GM12872 (cell line): ENCODE measurements at regions not wholly inside any gene's neighbourhood (a gene's known extent, or its start where the extent isn't known, plus 50 kb on each side); places are given as distances from the start of the nearest gene placed in this dataset.

Source experiments
- TF ChIP-seq, protein P1 (sequence below): IDR thresholded peaks from 3 replicates; pipeline ENCODE4 v1.5.1; 2011; ENCODE audit warnings: low read depth, mild to moderate bottlenecking, low read length, moderate library complexity; ENCODE audit not compliant: insufficient read depth

DNA sequence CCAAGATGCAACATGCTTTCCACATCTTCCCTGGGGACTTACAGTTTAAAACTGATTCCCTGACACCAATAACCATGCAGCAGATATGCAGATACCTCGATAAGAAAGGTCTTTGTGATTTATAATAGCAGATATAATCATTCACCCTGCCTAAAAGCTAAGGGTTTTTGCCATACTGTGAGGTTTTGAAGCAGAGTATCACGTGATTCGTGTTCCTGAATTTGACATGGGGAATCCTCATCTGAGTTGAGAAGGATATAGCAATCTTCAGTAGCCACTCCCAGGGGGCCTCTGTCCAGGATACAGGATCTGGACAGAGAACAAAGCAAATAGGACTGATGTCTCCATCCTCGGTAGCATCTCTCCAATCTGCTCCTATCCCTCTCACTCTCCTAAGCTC lies 79.1 kb upstream of the SDK2 start:
- TF ChIP-seq, protein P1, sequence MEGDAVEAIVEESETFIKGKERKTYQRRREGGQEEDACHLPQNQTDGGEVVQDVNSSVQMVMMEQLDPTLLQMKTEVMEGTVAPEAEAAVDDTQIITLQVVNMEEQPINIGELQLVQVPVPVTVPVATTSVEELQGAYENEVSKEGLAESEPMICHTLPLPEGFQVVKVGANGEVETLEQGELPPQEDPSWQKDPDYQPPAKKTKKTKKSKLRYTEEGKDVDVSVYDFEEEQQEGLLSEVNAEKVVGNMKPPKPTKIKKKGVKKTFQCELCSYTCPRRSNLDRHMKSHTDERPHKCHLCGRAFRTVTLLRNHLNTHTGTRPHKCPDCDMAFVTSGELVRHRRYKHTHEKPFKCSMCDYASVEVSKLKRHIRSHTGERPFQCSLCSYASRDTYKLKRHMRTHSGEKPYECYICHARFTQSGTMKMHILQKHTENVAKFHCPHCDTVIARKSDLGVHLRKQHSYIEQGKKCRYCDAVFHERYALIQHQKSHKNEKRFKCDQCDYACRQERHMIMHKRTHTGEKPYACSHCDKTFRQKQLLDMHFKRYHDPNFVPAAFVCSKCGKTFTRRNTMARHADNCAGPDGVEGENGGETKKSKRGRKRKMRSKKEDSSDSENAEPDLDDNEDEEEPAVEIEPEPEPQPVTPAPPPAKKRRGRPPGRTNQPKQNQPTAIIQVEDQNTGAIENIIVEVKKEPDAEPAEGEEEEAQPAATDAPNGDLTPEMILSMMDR = no peak

DNA sequence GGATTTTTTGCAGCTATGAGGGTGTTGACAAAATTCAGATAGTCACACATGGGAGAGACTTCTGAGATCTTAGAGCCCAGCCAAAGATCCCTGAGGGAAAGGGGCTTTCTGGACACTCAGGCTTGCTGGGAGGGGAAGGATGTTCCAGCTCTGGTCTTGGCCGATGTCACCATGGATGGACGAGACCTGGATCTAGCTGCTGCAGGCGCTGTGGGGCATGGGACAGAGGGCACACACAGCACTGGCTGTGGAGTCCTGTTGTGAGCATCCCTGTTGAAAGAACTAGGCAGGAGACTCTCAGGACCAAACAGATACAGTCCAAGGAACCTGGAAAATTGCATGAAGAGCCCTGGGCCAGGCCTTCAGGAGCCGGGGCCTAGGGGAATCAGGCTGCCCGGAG lies 80.1 kb upstream of the SDK2 start:
- TF ChIP-seq, protein P1 = no peak

DNA sequence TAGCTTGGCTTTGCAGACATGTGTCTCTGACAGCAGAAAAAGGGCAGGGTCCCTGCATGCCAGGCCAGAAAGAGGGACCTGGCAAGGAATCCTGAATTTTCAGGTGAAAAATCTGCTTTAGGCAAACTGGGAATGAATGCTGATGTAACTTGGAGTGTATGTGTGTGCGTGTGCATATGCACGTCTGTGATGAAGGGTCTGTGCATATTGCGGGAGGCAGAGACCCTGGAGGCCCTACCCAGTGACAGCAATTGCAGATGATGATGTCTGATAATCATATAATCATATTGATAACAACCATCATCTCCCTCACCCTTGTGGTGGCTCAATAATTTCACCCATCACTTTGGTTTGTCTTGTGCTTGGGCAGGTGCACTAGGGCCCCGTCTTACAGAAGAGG lies 80.7 kb upstream of the SDK2 start:
- TF ChIP-seq, protein P1 = no peak

DNA sequence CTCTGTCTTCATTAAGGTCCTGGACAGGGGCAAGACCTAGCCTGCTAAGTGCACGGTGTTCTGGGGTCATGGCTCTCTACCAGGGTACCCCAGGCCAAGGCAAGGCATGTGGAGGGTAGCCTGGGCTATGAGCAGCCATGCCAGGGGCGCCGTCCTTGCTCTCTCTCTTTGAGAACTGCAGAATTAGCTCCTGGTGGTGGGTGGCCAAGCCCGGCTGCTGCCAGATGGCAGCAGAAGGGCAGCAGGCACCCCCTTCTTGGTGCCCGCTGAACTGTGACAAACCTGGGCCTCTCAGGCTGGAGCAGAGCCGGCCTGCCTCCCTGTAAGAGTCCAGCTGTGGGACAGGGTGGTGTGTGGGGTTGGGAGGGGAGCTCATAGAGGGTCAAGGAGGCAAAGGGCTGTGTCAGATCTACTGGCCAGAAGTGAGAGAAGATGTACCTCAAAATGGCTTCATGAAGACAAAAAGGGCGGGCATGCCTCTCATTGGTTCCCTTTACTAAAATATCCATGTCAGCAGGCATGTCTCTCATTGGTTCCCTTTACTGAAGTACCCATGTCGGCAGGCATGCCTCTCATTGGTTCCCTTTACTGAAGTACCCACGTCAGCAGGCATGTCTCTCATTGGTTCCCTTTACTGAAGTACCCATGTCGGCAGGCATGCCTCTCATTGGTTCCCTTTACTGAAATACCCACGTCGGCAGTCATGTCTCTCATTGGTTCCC lies 81.7 kb upstream of the SDK2 start:
- TF ChIP-seq, protein P1 = no peak

DNA sequence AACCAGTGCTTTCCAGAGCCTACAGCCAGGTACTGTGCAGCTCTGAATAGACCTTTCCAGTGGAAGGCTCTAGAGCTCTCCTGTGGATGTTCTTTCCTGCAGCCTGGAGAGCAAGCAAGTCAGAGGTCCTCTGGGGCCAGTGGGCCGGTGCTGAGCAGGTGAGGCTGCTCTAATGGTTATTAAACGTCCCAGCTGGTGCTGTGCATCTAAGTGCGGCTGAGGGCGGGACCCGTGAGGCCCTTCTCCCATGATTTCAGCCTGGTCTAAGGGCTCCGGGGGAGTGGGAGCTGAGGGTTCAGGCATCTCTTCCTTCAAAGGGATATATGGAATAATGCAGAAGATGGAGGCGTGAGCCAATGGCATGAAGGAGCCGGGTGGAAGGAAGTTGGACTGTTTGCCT lies 83.7 kb upstream of the SDK2 start:
- TF ChIP-seq, protein P1 = no peak

DNA sequence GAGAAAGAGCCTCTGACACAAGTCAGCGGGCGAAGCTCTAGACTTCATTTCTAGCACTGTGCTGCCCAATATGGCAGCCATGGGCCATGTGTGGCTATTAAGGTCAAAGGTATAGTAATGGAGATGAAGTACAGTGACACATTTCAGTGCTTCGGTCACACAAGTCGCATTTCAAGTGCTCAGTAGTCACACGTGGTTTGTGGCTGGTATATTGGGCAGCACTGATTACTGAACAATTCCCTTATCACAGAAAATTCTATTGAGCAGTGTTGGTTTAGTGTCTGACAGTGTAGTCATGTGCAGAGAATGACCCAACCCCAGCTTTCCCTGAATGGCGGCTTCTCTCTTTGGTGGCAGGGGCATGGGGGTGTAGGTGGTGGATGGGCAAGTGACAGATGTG lies 84.9 kb upstream of the SDK2 start:
- TF ChIP-seq, protein P1 = no peak

DNA sequence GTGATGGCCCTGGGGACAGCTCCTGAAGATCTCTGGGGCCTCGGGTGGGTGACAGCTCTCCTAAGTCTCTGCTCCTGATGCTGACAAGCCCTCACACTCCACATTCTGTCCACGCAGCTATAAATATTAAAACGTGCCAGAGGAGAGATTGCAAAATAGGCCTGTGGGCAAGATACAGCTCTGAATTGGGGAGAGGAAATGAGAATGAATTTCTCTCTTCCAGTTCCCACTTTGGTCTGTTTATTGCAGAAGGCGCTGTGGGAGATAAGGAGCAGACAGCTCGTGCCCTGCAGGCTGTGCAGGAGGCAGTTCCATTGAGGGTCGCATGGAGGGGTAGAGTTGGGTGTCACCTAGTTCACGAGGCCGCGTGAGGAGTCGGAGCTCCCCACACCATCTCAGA lies 87.5 kb upstream of the SDK2 start:
- TF ChIP-seq, protein P1 = no peak
